Left lung (tissue), 4 donors: ENCODE measurements at regions not wholly inside any gene's neighbourhood (a gene's known extent, or its start where the extent isn't known, plus 50 kb on each side); places are given as distances from the start of the nearest gene placed in this dataset.

ENCODE experiments used
- ATAC-seq: fragments of 200-7000 bp; cut with Tn5 transposase; one replicate; pipeline ENCODE4 v1.9.1; 2020; ENCODE audit warnings: moderate library complexity
- DNase-seq, 4 donors: peaks; one replicate each; pipeline ENCODE4 v3.0.0-alpha.2; 2013 to 2020
- H3K27ac ChIP-seq, 2 donors: fragments of 200-600 bp; sonication (generic) in 1 of 2; one replicate each; pipeline versions ENCODE4 v1.5.0 to v1.8.0; 2020 to 2021
- H3K27me3 ChIP-seq, 2 donors: fragments of 200-600 bp; sonication (generic) in 1 of 2; one replicate each; pipeline versions ENCODE4 v1.5.0 to v1.8.0; 2020 to 2021
- H3K36me3 ChIP-seq, 2 donors: fragments of 200-600 bp; sonication (generic) in 1 of 2; one replicate each; pipeline versions ENCODE4 v1.5.0 to v1.8.0; 2020 to 2021
- H3K4me1 ChIP-seq, 2 donors: fragments of 200-600 bp; one replicate each; pipeline ENCODE4 v1.8.0; 2021
- H3K4me3 ChIP-seq, 2 donors: fragments of 200-600 bp; sonication (generic) in 1 of 2; one replicate each; pipeline versions ENCODE4 v1.5.0 to v1.8.0; 2020 to 2021; ENCODE audit warnings: mild to moderate bottlenecking in 1 of 2
- H3K9me3 ChIP-seq, 2 donors: fragments of 200-600 bp; sonication (generic) in 1 of 2; one replicate each; pipeline versions ENCODE4 v1.5.0 to v1.8.0; 2020 to 2021
- intact Hi-C, 2 donors: fragments of 100-400 bp; cut with DNase I; formaldehyde crosslinking; loops; one replicate each; pipeline versions ENCODE4 v1.11.2 to v1.14.2; 2022
- TF ChIP-seq, protein P1 (sequence below), 2 donors: fragments of 200-600 bp; sonication (generic) in 1 of 2; IDR thresholded peaks; one replicate each; pipeline versions ENCODE4 v1.5.0 to v1.8.0; 2021; ENCODE audit warnings: antibody characterized with exemption in 2 of 2
- donor health status: DM: no; HTN: yes; CAD: no.
- donor health status: DM: no; HTN: no; CAD: no.

DNA sequence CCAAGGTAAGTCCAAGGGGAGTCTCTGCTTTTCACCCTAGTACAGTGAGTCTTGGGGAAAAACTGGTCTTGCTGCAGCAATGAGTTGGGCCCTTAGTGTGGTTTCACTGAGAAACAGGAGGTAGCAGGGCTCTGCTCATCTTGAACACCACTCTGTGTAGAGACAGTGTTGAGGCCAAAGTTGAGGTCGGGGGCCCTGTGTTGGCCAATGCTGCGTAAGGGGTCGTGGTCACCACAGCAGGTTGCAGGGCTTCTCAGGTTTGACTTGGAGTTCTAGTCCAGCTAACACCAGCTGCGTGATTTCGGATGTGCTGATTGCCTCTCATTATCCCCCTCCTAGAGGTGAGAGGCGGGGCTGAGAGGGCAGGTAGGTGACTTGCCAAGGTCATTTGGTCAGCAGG, 807.5 kb downstream of the VRK1 start:
- ATAC-seq (no peak), DNase-seq (no peak)
- H3K4me1 ChIP-seq: peaks cover 0 to 4% of the 10 kb centered on the region in 2 donors
- H3K4me3 ChIP-seq: no peak overlapping the region
- H3K27me3 ChIP-seq: peaks cover 0 to 20% of the 10 kb centered on the region in 2 donors
- H3K27ac ChIP-seq: no peak overlapping the region
- TF ChIP-seq, protein P1, sequence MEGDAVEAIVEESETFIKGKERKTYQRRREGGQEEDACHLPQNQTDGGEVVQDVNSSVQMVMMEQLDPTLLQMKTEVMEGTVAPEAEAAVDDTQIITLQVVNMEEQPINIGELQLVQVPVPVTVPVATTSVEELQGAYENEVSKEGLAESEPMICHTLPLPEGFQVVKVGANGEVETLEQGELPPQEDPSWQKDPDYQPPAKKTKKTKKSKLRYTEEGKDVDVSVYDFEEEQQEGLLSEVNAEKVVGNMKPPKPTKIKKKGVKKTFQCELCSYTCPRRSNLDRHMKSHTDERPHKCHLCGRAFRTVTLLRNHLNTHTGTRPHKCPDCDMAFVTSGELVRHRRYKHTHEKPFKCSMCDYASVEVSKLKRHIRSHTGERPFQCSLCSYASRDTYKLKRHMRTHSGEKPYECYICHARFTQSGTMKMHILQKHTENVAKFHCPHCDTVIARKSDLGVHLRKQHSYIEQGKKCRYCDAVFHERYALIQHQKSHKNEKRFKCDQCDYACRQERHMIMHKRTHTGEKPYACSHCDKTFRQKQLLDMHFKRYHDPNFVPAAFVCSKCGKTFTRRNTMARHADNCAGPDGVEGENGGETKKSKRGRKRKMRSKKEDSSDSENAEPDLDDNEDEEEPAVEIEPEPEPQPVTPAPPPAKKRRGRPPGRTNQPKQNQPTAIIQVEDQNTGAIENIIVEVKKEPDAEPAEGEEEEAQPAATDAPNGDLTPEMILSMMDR (IDR thresholded peaks at IDR 0.05): no peak
- intact Hi-C loops: no loop called here
- no peaks in the 10 kb centered on the region for H3K36me3 ChIP-seq
- H3K9me3 ChIP-seq: peaks cover 0 to 2% of the 10 kb centered on the region in 2 donors

DNA sequence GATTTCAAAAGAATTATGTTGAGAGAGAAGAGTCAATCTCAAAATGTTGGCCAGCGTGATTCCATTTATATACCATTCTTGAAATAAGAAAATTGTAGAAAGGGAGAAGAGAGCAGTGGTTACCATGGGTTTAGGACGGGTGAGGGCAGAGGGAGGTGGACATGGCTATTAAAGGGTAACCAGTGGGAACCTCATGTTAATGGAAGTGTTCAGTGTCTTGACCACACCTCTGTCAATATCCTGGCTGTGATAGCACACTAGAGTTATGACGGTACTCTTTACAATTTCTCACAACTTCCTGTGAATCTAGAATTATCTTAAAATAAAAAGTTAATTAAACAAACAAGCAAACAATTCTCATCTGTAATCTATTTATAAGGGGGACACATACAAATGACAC, 821.2 kb downstream of the VRK1 start:
- no peaks in the 10 kb centered on the region for H3K36me3 ChIP-seq
- H3K9me3 ChIP-seq: peaks cover 0 to 21% of the 10 kb centered on the region in 2 donors
- no peaks in the 10 kb centered on the region for H3K27me3 ChIP-seq
- ATAC-seq (no peak), DNase-seq (no peak)
- no peak overlapping the region for H3K4me3 ChIP-seq
- intact Hi-C loops: no loop called here
- no peak overlapping the region for H3K27ac ChIP-seq
- no peaks in the 10 kb centered on the region for H3K4me1 ChIP-seq
- TF ChIP-seq, protein P1 (IDR thresholded peaks at IDR 0.05): no peak

DNA sequence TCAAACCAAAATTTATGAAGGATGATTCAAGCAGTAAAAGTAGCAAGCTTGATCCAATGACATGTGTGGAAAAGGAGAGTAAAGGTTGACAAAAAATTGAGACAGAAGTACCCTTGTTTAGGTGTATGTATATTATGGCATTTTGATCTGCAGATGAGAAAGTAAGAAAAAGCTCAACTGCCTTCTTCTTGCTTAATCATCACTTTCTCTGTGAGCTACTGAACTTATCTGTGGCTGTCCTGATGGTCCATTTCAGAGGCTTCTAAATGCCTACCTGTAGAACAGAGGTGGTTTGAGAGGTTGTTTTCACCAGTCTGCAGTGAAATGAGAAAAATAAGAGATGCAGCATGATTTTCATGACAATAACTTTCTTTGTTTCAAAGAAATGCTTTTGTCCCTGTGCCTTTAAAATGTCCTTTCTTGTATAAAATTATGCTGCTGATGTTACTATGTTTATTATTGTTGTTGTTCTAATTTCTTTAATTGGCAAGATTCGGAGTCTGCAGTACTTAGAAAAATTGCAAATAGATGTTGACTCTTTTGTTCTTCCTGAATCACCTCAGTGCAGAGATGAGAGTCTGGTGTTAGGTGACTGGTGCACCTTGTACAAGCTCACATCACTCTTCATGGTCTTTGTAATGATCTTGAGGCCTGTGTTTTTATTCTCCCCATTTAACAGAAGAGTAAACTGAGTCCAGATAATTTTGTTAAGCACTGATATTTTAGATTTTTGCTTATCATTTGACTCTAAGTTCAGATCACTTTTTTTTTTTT, 821.9 kb downstream of the VRK1 start:
- TF ChIP-seq, protein P1 (IDR thresholded peaks at IDR 0.05): no peak
- no peak for ATAC-seq
- Histone ChIP-seq H3K27me3 (no peaks in the 10 kb centered on the region), H3K36me3 (no peaks in the 10 kb centered on the region), H3K4me3 (no peak overlapping the region), H3K4me1 (no peaks in the 10 kb centered on the region), H3K9me3 (peaks cover 0 to 15% of the 10 kb centered on the region in 2 donors), H3K27ac (no peak overlapping the region)
- intact Hi-C loops: no loop called here
- DNase-seq: no peak

DNA sequence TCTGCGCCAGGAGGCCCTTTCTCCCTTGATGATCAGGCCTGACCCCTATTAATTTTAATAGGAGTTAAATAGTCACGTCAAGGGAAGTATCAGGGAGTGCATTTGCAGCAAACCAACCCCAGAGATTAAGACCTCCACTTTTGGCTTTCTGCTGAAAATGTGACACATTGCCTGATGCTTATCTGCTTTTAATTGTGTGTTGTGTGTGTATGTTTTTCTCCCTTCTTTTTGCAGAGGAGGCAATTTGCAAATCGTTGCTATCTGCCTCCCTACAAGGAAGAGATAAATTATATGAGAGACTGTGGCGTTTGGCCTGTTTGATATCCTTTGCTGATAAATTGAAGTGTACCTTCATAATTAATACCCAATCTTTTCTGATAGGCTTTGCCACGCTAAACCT, 822.9 kb downstream of the VRK1 start:
- DNase-seq: no peak
- Histone ChIP-seq H3K27me3 (no peaks in the 10 kb centered on the region), H3K4me1 (no peaks in the 10 kb centered on the region), H3K9me3 (peaks cover 0 to 6% of the 10 kb centered on the region in 2 donors), H3K4me3 (no peak overlapping the region), H3K36me3 (no peaks in the 10 kb centered on the region), H3K27ac (no peak overlapping the region)
- no peak for ATAC-seq
- intact Hi-C loops: no loop called here
- TF ChIP-seq, protein P1 (IDR thresholded peaks at IDR 0.05): no peak

DNA sequence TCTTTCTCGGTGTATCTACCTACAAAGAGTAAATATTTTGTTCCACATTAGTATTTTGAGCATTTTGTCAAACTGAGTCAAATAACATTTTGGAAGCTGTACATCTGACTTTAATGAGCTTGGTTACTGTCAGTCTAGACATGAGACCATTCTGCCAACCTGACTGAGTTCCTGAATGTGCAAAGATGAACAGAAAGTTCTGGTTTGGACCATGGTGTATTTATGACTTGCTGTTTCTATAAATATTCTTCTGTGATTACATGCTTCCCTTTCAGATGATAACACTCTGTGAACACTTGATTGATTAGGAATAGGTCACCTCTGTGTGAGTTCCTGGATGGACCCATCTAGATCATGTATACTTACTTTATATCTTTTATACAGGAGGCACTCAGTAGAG, 827.8 kb downstream of the VRK1 start:
- Histone ChIP-seq H3K9me3 (no peaks in the 10 kb centered on the region), H3K4me3 (no peak overlapping the region), H3K4me1 (no peaks in the 10 kb centered on the region), H3K36me3 (no peaks in the 10 kb centered on the region), H3K27ac (no peak overlapping the region), H3K27me3 (no peaks in the 10 kb centered on the region)
- no peak for ATAC-seq
- intact Hi-C loops: no loop called here
- no peak for DNase-seq
- TF ChIP-seq, protein P1 (IDR thresholded peaks at IDR 0.05): no peak
